D721Med (cell line): ENCODE measurements at regions not wholly inside any gene's neighbourhood (a gene's known extent, or its start where the extent isn't known, plus 50 kb on each side); places are given as distances from the start of the nearest gene placed in this dataset.

Experiments
- DNase-seq: peaks from one replicate; pipeline ENCODE4 v3.0.0; 2011; ENCODE audit warnings: low spot score; ENCODE audit not compliant: insufficient read length
- FAIRE-seq: peaks from 2 replicates; lab custom pipeline; 2011; peaks lifted over from hg19 to GRCh38; lab: Jason Lieb, UNC
- TF ChIP-seq, protein P1 (sequence below): IDR thresholded peaks from 2 replicates; pipeline ENCODE4 v1.5.1; 2012; ENCODE audit warnings: mild to moderate bottlenecking, control low read depth; ENCODE audit not compliant: insufficient read depth; ENCODE audit errors: missing control alignments

- TF ChIP-seq, protein P1, sequence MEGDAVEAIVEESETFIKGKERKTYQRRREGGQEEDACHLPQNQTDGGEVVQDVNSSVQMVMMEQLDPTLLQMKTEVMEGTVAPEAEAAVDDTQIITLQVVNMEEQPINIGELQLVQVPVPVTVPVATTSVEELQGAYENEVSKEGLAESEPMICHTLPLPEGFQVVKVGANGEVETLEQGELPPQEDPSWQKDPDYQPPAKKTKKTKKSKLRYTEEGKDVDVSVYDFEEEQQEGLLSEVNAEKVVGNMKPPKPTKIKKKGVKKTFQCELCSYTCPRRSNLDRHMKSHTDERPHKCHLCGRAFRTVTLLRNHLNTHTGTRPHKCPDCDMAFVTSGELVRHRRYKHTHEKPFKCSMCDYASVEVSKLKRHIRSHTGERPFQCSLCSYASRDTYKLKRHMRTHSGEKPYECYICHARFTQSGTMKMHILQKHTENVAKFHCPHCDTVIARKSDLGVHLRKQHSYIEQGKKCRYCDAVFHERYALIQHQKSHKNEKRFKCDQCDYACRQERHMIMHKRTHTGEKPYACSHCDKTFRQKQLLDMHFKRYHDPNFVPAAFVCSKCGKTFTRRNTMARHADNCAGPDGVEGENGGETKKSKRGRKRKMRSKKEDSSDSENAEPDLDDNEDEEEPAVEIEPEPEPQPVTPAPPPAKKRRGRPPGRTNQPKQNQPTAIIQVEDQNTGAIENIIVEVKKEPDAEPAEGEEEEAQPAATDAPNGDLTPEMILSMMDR: no peak
- DNase-seq: no peak
- no peak for FAIRE-seq
Measured at GRCh38 chr14:58801086-58801485, 163.3 kb downstream of the DACT1 start.

DNA sequence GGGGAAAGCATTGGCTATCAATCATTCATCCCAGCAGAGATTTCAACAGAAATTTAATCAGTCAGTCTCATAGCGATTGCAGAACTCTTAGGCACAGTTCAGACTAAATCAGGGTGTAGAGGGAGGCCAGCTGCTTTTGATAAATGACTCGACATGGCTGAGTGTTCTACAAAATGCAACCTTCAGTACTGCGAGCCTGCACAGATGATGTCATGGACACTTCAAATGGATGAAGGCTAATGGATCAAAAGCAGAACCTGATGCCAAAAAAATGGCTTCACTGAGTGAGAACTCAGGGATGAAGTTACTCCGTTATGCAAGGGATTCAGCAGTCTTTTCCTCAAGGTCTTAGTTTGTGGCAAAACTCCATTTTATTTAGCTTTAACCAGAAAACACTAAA, 167.3 kb downstream of the DACT1 start:
- DNase-seq (no peak), FAIRE-seq (no peak)
- TF ChIP-seq, protein P1: no peak

DNA sequence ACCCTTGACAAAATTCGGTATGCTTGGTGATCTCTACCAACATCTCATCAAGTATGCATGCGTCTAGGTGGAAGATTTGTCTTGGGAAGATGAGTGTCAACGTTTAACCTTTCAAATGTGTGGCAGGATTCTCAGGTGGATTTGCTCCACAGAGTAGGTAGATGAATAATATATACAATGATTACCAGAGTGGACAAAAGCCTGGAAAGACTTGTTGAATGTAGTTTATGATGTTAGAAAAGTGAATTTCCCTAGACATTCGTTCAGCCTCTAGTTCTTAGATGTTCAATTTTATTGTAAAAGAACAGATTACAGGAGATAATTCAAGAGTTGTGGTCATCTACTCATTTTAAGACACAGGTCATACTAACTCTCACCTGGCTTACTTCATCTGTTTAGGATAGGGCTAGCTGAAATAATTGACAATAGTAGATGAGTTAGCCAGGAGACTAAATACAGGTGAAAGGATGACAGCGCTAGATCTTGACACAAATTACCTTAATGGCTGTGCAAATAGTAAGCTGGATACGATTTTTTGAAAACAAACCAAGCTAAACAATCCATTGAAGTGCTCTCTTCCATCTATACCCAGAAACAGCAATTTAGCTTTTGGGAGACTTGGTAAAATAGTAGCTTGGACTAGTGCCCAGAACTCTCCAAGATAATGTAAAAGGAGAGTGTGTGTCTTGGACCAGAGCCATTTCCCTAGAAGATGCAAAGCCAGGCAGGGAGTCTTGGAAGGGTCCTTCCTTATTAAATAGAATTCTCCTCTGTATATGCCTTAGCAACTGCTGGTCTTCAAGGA, 168.0 kb downstream of the DACT1 start:
- TF ChIP-seq, protein P1: no peak
- no peak for DNase-seq
- FAIRE-seq: no peak

DNA sequence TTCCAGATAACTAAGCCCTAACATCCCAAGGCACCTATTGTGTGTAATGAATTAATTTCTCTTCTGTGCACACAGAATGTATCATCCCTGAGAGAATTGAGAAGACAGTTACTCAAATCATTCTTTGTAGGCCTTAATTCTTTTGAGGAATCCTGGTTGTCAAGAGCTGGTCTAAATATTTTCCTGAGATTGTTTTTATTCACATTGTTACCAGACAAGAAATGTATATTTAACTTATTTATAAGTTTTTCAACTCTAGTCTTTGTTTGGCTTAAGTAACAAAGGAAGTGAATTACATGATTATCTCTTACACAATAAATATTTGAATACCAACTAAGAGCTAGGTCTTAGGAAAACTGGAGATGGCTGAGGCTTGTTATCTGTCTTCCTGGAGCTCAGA, 169.4 kb downstream of the DACT1 start:
- TF ChIP-seq, protein P1: no peak
- FAIRE-seq: no peak
- DNase-seq: no peak

DNA sequence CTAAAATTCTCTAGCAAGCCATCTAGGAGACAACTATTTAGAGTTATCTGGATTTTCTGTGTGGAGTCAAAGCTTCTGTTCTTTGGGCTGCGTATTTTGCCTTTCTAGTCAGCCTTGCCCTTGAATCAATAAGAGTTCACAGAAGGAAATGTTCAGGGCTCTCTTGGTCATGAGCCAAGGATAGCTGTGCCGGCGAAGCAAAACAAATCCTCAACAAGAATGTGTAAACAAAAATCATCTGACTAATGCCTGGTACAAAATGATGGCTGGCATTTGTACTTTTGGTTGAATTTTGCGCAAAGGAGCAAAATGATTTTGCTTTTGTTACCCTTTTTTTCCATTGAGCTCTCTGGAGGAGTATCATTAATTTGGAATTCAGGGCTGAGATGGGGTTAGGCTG, 171.1 kb downstream of the DACT1 start:
- FAIRE-seq (no peak), DNase-seq (no peak)
- TF ChIP-seq, protein P1: no peak

- no peak for DNase-seq
- FAIRE-seq: no peak
- TF ChIP-seq, protein P1: no peak
Measured at GRCh38 chr14:58809520-58809919, 171.8 kb downstream of the DACT1 start.
